OCI-LY1 (cell line): ENCODE measurements at regions not wholly inside any gene's neighbourhood (a gene's known extent, or its start where the extent isn't known, plus 50 kb on each side); places are given as distances from the start of the nearest gene placed in this dataset.
A peak's percentile ranks its signal among the peaks of the same experiment; 100 is the strongest.

Source experiments
- H2AFZ ChIP-seq: fragments of 200-600 bp; sonication (generic), shearing (Covaris generic); 2 replicates; pipeline ENCODE4 v1.6.0; 2014; ENCODE audit warnings: antibody characterized with exemption, mild to moderate bottlenecking, low read length
- H3F3A ChIP-seq: fragments of 200-600 bp; sonication (generic), shearing (Covaris generic); 2 replicates; pipeline ENCODE4 v1.6.0; 2014; ENCODE audit warnings: mild to moderate bottlenecking, antibody characterized with exemption, low read length, moderate library complexity; ENCODE audit not compliant: insufficient read depth
- H3K27ac ChIP-seq: fragments of 200-600 bp; sonication (generic); 2 replicates; pipeline ENCODE4 v1.5.1; 2014; ENCODE audit warnings: low read length, mixed run types, mild to moderate bottlenecking, low read depth; ENCODE audit not compliant: poor library complexity, severe bottlenecking
- H3K27me3 ChIP-seq: fragments of 200-600 bp; sonication (generic); 2 replicates; pipeline ENCODE4 v1.6.0; 2014; ENCODE audit warnings: antibody characterized with exemption, mild to moderate bottlenecking, low read length, moderate library complexity; ENCODE audit not compliant: insufficient read depth
- H3K36me3 ChIP-seq: fragments of 200-600 bp; sonication (generic); 2 replicates; pipeline ENCODE4 v1.6.1; 2014; ENCODE audit warnings: mild to moderate bottlenecking, antibody characterized with exemption, low read length, moderate library complexity, mixed read lengths; ENCODE audit not compliant: insufficient read depth
- H3K4me1 ChIP-seq: fragments of 200-600 bp; sonication (generic); 2 replicates; pipeline ENCODE4 v1.5.1; 2014; ENCODE audit warnings: mild to moderate bottlenecking, low read length, moderate library complexity; ENCODE audit not compliant: insufficient read depth, severe bottlenecking
- H3K4me2 ChIP-seq: fragments of 200-600 bp; sonication (generic), shearing (Covaris generic); 2 replicates; pipeline ENCODE4 v1.6.1; 2014; ENCODE audit warnings: low read length
- H3K4me3 ChIP-seq: fragments of 200-600 bp; sonication (generic); 2 replicates; pipeline ENCODE4 v1.5.1; 2014; ENCODE audit warnings: low read length, low read depth, mild to moderate bottlenecking, mixed read lengths; ENCODE audit not compliant: poor library complexity, severe bottlenecking
- H3K79me2 ChIP-seq: fragments of 200-600 bp; shearing (Covaris generic); 2 replicates; pipeline ENCODE4 v1.6.1; 2016; ENCODE audit warnings: mixed run types, low read length, mixed read lengths; ENCODE audit not compliant: insufficient read depth
- H3K9ac ChIP-seq: fragments of 200-600 bp; sonication (generic), shearing (Covaris generic); 2 replicates; pipeline ENCODE4 v1.6.1; 2014; ENCODE audit warnings: mild to moderate bottlenecking, low read length, mixed read lengths
- H3K9me2 ChIP-seq: fragments of 200-600 bp; sonication (generic), shearing (Covaris generic); 2 replicates; pipeline ENCODE4 v1.6.1; 2014; ENCODE audit warnings: low read depth, mild to moderate bottlenecking, low read length, mixed read lengths
- H3K9me3 ChIP-seq: fragments of 200-600 bp; shearing (Covaris generic); 2 replicates; pipeline ENCODE4 v1.6.1; 2014; ENCODE audit warnings: low read length, mixed read lengths
- H4K20me1 ChIP-seq: fragments of 200-600 bp; sonication (generic), shearing (Covaris generic); 2 replicates; pipeline ENCODE4 v1.6.0; 2016; ENCODE audit warnings: mild to moderate bottlenecking, low read length; ENCODE audit not compliant: insufficient read depth
- EZH2 ChIP-seq: fragments of 200-600 bp; sonication (generic), shearing (Covaris generic); IDR thresholded peaks from 2 replicates; pipeline ENCODE4 v1.8.0; 2017; ENCODE audit warnings: borderline replicate concordance, mixed run types, mild to moderate bottlenecking, antibody characterized with exemption, low read length, moderate library complexity, mixed read lengths
- TF ChIP-seq, protein P1 (sequence below): fragments of 200-600 bp; sonication (generic), shearing (Covaris generic); IDR thresholded peaks from 2 replicates; pipeline ENCODE4 v1.5.1; 2017; ENCODE audit warnings: mild to moderate bottlenecking, antibody characterized with exemption, low read length, moderate library complexity, mixed read lengths

GRCh38 chr14:65332141-65332871 is 80.2 kb upstream of the FUT8 start:
- H3F3A ChIP-seq, result no peaks in the 10 kb centered on the region
- H4K20me1 ChIP-seq, result no peaks in the 10 kb centered on the region
- no peak for TF ChIP-seq EZH2
- TF ChIP-seq, protein P1, sequence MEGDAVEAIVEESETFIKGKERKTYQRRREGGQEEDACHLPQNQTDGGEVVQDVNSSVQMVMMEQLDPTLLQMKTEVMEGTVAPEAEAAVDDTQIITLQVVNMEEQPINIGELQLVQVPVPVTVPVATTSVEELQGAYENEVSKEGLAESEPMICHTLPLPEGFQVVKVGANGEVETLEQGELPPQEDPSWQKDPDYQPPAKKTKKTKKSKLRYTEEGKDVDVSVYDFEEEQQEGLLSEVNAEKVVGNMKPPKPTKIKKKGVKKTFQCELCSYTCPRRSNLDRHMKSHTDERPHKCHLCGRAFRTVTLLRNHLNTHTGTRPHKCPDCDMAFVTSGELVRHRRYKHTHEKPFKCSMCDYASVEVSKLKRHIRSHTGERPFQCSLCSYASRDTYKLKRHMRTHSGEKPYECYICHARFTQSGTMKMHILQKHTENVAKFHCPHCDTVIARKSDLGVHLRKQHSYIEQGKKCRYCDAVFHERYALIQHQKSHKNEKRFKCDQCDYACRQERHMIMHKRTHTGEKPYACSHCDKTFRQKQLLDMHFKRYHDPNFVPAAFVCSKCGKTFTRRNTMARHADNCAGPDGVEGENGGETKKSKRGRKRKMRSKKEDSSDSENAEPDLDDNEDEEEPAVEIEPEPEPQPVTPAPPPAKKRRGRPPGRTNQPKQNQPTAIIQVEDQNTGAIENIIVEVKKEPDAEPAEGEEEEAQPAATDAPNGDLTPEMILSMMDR, result no peak
- no peak overlapping the region for H3K4me3 ChIP-seq
- no peaks in the 10 kb centered on the region for H3K9me2 ChIP-seq
- H3K27ac ChIP-seq, result no peak overlapping the region
- H3K4me2 ChIP-seq, result no peak overlapping the region
- H3K79me2 ChIP-seq, result no peaks in the 10 kb centered on the region
- H3K9me3 ChIP-seq, result no peaks in the 10 kb centered on the region
- no peak overlapping the region for H2AFZ ChIP-seq
- peaks cover 48% of the 10 kb centered on the region for H3K4me1 ChIP-seq
- H3K36me3 ChIP-seq, result no peaks in the 10 kb centered on the region
- no peaks in the 10 kb centered on the region for H3K27me3 ChIP-seq
- no peak overlapping the region for H3K9ac ChIP-seq

- no peaks in the 10 kb centered on the region for H3K36me3 ChIP-seq
- no peak for TF ChIP-seq EZH2
- TF ChIP-seq, protein P1, result no peak
- no peaks in the 10 kb centered on the region for H3K9me2 ChIP-seq
- H3K27ac ChIP-seq, result peak overlapping the region; percentile 54
- no peaks in the 10 kb centered on the region for H3K9me3 ChIP-seq
- H3K4me1 ChIP-seq, result peaks cover 48% of the 10 kb centered on the region
- H3F3A ChIP-seq, result no peaks in the 10 kb centered on the region
- H3K4me3 ChIP-seq, result no peak overlapping the region
- no peaks in the 10 kb centered on the region for H4K20me1 ChIP-seq
- no peak overlapping the region for H2AFZ ChIP-seq
- no peaks in the 10 kb centered on the region for H3K79me2 ChIP-seq
- H3K9ac ChIP-seq, result no peak overlapping the region; the same call in 1 of the 2 replicates
- H3K27me3 ChIP-seq, result no peaks in the 10 kb centered on the region
- peak overlapping the region; percentile 33; the same call in 1 of the 2 replicates for H3K4me2 ChIP-seq
These were observed 78.4 kb upstream of the FUT8 start for GRCh38 chr14:65333943-65334687.

- TF ChIP-seq, protein P1, result no peak
- no peak for TF ChIP-seq EZH2
- H3K9me2 ChIP-seq, result no peaks in the 10 kb centered on the region
- H3K4me1 ChIP-seq, result peaks cover 40% of the 10 kb centered on the region
- H3K9ac ChIP-seq, result no peak overlapping the region; the same call in 1 of the 2 replicates
- peak overlapping the region; percentile 54 for H3K27ac ChIP-seq
- no peaks in the 10 kb centered on the region for H3K9me3 ChIP-seq
- no peaks in the 10 kb centered on the region for H3K36me3 ChIP-seq
- no peaks in the 10 kb centered on the region for H3K27me3 ChIP-seq
- H3K4me3 ChIP-seq, result no peak overlapping the region
- H3F3A ChIP-seq, result no peaks in the 10 kb centered on the region
- no peak overlapping the region for H2AFZ ChIP-seq
- H3K4me2 ChIP-seq, result peak overlapping the region; percentile 33; the same call in 1 of the 2 replicates
- no peaks in the 10 kb centered on the region for H3K79me2 ChIP-seq
- H4K20me1 ChIP-seq, result no peaks in the 10 kb centered on the region
These were observed 77.6 kb upstream of the FUT8 start for GRCh38 chr14:65334765-65335410.
